NCI-H2107 (cell line): ENCODE measurements at regions not wholly inside any gene's neighbourhood (a gene's known extent, or its start where the extent isn't known, plus 50 kb on each side); places are given as distances from the start of the nearest gene placed in this dataset.
"Not testable (repeated sequence)": the region's sequence is repeated elsewhere in the genome, so short reads cannot be mapped to it uniquely, and the experiment has no call there.

Experiments used
- DNase-seq: peaks from one replicate; lab custom pipeline; 2025; lab: John Stamatoyannopoulos, UW

DNA sequence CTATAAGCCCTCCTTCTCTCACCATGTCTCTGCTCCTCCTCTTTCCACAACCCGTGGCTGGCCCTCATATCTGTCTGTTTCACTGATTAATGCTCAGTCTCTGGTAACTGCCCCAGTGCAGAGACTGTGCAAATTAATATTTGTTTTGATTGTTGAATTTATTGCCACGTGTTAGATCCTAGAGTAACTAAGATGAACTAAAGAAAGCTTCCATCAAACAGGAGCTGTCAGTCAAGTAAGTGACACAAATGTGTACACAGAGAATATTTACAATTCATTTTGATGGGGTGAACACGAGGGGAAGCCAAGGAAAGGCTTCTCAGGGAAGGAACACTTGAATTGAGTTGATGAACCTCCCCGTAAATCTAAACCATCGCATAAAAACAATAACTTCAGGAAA is 182.5 kb downstream of the BAMBI start:
- no peak for DNase-seq

DNA sequence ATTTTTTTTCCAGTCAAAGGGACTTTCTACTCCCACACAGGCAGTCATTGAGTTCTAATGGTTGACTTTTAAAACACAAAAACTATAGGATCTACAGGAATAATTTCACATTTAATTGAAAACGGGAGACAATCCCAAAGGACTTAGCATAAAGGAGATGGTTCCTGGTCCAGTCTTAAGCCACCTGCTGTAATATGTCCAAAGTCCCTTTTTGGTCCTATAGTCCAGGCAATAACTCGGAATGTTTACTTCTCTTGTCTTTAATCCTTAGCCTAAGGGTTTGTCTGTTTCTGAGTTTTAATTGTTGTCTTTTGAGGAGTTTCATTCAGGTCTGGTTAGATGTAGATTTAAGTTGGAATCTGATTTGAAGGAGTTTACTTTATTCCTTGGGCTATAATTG is 184.9 kb downstream of the BAMBI start:
- DNase-seq: no peak

DNA sequence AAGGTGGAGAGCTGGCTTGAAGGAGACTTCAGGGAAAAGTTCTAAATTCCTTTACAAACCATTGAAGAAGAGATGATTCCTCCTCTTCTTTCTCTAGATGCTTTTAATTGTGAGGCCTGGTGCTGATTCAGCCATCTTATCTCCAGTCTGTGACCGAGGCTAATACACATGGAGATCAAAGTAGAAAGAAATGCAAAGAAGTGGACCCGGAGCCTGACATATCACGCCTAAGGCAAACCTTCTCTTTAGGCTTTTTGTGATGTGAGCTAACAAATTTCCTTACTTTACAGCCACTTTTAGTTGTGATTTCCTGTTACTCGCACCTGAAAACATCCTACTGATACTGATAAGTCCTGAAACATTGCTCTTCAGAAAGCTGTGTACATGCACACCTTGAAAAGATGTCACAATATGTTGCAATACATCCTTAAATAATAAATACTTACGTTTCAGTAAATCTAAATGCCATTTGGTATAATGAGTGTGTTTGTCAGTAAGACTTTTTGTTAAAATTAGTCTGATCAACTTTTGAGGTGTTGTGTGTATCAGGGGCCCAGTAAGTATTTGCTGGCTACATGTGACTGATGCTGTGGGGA is 192.4 kb downstream of the BAMBI start:
- no peak for DNase-seq

DNA sequence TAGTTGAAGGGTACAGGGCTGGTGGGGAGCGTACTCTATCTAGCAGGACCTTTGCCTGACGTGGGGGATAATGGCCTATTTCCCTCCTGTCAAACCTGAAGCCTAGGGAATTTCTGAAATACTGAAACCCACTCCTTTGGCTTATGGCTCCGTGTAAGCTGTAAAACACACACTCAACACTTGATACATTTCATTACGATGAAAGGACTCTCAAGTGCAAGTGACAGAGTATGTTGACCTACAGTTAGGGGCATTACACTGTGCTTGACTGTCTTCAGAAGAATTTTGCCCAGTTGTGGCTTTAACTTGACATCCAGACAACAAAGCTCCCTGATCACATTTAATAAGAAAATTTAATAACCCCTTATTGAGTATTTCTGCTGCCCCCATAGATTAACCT is 194.3 kb downstream of the BAMBI start:
- DNase-seq: no peak

DNA sequence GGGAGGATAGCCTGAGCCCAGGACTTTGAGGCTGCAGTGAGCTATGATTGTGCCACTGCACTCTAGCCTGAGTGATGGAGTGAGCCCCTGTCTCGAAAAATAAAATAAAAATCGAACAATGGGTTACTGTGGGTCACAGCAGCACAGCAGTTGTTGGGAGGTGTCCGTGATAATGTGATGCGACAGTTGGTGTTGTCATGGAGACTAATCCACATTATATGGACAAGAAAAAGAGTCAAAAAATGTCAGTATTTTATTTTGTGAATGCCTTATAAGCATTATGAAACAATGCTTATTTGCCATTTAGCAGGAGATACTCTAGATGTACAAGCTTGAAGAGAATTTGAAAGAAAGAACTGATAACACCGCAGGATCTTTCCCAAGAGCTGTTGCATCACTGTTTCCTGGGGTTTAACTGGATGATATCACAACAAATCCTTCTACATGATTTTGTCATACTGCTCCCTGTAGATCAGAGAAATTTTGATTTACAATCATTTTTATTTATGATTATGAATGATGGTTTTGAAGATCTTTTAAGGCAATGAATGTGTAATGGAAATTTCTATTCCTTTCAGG is 195.4 kb downstream of the BAMBI start:
- no peak for DNase-seq

DNA sequence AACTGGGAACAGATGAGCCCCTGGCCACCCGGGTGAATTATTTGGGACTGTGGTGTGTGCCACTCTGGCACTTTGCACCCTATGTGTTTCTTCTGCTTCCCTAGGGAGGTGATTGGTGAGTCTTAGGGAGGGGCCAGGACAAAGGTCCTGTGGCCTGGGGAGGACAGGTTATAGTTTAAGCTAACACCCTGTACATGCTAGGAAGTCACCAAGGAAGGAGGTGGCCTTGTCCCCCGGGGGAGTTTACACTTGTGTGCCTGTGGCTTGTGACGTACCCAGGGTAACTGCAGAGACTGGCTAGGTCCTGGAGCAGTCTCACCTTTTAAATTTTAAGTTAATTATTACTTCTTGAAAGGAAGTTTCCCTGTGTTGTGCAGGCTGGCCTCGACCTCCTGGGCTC is 196.2 kb downstream of the BAMBI start:
- no peak for DNase-seq

DNA sequence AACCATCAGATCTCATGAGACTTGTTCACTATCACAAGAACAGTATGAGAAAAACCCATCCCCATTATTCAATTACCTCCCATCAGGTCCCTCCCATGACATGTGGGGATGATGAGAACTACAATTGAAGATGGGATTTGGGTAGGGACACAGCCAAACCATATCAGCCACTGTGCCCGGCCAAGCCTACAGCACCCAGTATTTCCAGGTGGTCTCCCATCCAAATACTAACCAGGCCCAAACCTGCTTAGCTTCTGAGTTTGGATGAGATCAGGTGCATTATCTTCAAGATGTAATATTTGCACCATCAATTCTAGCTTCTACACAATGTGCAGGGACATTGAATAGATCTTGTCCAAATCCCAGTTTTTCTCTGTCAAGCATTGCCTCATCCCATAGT is 196.9 kb downstream of the BAMBI start:
- no peak for DNase-seq

DNA sequence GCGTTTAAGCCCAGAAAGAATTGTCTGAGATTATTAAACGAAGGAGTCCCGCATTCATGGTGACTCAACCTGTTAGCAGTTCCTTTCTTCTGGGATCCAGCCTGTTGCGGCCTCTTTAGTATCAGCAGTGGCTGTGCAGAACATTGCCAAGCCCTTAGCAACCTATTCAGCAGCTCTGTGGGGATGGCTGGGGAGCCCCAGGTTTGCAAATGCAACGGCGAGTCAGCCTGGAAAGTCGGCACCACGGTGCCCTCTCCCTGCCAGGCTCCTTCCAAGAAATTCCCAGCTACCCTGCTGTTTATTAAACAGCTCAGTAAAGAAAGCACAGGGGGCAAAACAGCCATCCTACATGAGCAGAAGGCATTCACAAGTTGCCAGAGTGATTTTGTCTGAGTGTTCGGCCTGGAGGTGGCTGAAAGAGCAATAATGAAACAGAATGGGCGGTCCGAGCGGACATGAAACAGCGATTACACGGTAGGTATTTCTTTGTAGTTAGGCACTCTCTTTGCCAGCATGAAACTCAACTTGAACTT is 198.3 kb downstream of the BAMBI start:
- DNase-seq: no peak

DNA sequence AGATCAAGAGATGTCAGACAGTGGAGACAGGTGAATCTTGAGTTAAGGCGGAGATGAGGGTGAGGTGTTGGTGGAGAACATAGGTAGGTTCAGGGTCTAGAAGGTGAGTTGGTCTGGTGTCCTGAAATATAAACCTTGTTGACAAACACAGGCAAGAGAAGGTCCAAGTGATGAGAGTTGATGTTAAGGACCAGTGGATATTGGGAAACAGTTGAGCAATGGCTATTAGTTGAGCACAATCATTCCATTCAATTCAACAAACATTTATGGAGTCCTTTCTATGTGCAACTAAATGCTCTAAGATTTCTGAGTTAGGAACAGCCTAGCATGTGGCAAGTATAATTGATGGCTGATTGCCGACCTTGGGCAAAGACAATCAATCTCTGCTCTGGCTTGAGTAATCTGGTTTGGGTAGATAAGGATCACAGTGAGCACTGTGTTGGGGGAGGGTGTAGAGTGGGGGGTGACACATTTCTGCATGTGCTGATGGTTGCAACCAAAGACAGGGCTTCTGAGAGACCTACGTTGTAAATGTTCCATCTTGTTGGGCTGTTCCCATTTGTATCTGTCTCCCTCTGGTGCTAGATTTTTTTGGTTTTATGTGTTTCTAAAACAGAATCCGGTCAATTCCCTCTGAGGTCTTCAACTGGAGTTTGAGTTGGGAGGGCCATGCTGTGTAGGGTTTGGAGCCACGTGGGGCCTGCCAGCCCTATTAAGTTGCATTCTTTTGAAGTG is 201.1 kb downstream of the BAMBI start:
- DNase-seq: no peak

DNA sequence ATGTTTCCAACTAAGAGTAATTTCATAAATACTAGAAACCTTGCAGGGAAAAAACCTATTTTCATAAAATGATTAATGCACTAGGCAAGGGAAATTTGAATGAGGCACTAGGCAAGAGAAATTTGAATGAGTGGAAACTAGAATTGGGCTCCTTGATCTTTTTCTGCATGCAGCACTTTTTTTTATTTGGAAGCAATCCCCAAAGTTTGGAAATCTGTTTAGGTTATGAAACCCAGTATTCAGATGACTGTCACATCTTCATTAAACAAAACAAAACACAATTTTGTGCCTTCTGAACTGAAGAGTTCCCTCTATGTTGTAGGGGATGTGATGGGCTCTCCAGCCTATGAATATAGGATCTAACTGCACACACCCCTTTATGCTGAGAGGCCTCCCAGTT is 201.9 kb downstream of the BAMBI start:
- no peak for DNase-seq

DNA sequence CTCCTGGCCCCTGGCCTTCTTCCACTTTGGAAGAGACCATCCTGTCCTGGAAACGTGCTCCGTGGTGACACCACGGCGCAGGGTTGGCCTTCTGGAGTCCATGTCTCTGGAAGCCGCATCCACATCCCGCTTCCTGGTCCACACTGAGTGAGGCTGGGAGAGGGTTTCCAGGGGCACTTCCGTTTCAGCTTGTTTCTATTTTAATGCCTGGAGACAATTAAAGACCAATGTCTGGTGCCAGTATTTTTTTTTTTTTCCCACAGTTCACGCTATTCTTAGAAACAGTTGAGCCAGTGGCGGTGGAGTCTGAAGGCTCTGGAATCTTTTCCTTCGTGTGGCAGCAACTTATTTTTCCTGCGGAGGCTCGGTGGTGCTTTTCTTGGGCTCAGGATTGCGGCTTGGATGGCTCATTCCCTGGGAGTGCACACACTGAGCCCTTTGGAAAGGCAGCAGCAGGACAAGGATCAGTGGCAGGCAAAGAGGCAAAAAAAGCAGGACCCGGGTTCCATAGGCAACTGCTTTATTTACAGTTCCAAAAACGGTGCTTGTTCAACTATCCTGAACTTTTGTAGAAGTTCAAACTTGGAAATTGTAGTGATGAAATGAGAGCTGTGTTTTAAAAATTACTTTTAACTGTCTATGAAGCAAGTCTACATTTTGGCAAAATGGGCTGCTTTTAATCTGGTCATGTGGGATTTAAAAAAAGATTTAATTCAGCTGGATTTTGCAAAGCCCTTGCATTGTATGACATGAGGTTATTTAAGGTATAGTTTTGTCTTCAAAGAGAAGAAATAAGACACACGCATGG is 202.8 kb downstream of the BAMBI start:
- no peak for DNase-seq

DNA sequence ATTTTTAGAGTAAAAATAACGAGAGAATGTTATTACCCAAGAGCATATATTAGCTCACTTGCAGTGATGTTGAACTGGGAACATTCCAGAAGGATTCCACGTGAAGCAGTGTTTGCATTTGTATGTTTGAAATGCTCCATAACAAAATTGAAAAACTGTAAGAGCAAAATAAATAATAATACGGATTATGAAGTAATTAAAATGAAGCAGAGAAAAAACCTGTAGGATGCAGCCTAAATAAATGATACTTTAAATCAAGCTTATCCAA is 203.3 kb downstream of the BAMBI start:
- DNase-seq: no peak

DNA sequence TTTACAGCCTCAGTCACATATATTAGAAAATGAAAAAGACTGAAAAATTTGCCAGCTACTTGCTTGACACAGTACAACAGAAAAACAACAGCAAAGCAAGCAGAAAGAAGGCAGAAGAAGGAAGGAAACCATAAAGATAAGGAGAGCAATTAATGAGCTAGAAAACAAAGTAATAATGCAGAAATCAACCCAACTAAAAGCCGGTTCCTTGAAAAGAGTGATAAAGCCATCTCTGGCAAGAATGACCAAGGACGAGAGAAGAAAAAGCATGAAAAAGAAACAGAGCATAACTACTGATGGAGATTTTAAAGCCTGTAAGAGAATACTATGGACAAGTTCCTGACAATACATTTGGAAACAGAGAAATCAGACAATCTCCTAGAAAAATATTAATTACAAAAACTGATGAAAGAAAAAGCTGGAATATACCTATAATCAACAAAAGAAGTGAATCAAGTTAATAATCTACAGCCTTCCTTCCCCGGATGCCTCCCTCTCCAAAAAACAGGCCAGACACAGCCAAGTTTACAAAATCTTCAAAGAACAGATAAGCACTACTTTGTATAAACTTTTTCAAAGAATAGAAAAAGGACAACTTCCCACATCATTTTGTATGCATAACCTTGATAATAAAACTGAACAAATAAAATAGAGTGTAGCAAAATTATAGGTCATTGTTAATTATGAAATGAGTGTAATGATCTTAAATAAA is 204.0 kb downstream of the BAMBI start:
- no peak for DNase-seq

DNA sequence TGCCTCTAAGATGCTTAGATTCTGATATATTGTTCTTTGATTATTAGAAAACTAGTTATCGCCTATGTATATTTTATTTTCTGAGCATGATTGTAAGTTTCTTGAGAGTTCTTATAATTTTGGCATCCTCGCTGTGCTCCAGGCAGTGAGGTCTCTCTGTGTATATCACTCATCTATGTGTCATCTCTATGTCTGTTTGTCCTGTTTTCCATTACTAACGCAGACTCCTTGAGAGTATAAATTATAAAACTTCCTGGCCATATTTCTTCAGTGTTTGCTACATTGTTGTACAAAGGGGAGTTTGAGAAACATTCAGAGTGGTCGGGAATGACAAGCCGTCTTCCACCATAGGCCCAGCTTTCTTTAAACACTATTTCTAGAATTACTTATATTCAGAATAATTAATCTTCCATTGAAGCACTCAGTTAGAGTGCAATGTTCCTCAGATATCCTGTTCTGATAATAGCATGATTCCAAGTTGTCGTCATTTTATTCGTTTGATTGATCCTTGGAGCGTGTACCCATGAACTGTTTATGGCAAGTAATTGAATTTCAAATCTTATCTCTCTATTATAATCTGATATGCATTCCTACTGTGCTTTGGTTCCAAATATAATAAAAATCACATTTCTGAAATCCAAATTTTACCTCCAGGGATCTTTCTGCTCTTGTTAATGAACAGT is 206.6 kb downstream of the BAMBI start:
- DNase-seq: no peak

DNA sequence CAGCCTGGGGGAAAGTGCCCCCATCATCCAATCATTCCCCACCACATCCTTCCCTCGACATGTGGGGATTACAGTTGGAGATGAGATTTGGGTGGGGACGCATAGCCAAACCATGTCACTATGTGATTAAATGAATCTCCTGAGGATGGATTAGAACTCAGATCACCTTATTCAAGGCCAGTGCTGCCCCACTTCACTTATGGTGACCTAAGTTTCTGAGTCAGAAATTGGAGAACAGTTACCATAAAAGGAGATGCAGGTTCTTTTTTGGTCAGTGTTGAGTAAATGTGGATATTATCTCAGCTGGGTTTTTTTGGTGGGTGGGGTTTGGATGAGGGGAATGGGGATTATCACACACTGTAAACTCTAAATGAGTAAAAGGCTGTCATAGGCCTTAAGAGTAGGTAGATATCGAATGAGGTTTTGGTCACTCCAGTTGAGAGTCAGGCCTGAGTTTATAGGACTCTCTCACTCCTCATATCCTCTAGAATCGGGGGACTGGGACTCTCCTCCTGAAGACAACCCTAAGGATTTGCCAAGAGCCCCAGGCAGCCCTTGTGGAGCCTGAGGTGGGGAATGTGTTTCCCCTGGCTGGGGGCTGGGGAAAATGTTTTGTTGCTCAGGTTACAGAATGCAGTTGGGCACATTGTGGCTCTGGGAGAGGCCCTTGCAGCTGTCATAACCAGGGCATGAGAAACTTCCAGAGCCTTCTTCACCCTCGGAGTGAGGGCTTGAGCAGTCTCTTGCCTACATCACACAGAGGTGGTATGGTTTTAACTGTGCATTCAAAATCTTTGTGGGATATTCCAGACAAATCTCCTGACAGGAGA is 213.0 kb downstream of the BAMBI start:
- no peak for DNase-seq

DNA sequence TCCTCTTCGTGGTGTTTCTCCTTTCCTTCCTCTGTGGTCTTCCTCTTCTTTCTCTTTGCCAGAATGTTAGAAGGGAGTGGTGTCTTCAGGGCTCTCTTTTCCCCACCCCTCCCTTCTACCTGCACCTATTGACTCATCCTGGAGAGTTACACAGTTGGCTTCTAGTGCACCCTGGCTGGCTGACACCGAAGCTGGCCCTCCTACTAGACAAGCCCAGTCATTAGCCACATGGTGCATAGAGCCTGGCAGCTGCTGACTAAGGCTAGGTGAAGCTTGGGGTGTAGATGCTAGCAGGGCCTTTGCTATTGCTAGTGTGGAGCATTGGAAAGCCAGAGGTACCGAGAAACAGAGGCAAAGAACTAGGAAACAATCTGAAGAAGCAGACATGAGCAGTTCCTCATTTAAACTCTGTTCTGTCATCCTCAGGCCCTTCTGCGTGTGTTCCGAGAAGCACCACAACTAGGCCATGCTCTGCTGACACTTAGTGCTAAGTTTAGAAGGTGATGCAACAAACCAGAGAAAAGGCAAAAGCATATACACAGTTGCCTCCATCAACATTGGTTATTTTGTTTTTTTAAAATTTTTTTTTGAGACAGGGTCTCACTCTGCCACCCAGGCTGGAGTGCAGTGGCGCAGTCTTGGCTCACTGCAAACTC is 213.9 kb downstream of the BAMBI start:
- DNase-seq: no peak

DNA sequence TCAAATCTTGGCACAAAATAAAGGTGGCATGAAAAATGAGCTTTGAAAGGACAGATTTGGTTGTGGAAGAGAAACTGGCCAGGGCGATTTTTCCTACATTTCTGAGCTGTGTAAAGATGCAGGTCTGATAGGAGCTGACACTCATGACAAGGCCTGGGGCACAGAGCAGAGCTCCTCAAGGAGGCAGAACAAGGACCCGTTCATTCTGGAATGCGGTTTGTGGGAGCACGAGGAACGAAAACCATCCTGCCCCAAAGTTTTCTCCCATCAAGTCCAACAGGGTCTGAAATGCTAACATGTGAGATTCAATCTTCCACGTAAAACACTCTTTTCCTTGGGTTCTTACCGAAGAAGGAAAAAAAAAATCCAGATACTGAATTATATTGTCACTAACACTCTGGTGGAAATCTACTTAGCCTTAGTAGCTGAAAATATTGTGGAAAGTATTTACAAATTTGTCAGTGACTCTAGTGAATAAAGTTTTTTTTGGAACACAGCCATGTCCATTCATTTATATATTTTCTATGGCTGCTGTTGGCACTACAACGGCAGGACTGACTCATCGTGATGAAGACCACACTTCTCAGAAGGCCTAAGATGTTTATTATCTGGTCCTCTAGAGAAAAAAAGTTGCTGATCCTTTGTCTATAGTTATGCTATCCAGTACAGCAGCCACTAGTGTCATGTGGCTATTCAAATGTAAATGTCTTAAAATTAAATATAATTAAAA is 215.7 kb downstream of the BAMBI start:
- DNase-seq: no peak

DNA sequence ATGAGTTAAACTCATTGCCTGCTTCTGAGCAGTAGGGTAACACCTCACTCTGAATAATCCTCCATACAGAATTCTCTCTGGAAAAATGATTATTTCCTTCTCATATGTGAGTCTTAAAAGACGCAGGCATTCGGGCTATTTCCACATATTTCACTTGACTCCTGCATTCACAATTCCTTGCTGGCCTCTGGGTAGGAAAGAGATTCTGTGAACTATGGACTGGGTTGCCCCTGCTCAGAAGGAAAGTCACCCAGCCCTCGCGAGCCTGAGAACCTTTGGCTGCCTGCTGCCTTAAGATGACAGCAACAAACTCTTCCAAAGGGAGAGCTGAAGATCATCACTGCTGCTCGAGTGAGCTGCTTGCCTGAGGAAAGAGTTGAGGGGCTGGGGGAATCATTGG is 216.8 kb downstream of the BAMBI start:
- no peak for DNase-seq

DNA sequence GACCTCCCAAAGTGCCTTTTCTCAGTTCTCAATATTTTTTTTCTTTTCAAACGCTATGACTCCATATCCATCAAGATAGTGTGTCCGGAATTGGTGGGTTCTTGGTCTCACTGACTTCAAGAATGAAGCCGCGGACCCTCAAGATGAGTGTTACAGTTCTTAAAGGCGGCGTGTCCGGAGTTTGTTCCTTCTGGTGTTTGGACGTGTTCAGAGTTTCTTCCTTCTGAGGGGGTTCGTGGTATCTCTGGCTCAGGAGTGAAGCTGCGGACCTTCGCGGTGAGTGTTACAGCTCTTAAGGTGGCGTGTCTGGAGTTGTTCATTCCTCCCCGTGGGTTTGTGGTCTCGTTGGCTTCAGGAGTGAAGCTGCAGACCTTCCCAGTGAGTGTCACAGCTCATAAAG is 218.3 kb downstream of the BAMBI start:
- DNase-seq: not testable (repeated sequence)
